Transverse colon (tissue), 4 donors: ENCODE measurements at regions not wholly inside any gene's neighbourhood (a gene's known extent, or its start where the extent isn't known, plus 50 kb on each side); places are given as distances from the start of the nearest gene placed in this dataset.

Experiments used
- DNase-seq: peaks from one replicate; pipeline ENCODE4 v3.0.0-alpha.2; 2019
- H3K27ac ChIP-seq, 4 donors: fragments of 200-600 bp; sonication (generic); 2 replicates each; pipeline ENCODE4 v1.5.1; 2016 to 2018; ENCODE audit warnings: inconsistent platforms in 4 of 4
- H3K27me3 ChIP-seq: fragments of 200-600 bp; sonication (generic); 2 replicates; pipeline ENCODE4 v1.5.1; 2017; ENCODE audit warnings: inconsistent platforms
- H3K36me3 ChIP-seq, 4 donors: fragments of 200-600 bp; sonication (generic); 2 replicates each; pipeline ENCODE4 v1.5.1; 2017 to 2019; ENCODE audit warnings: inconsistent platforms in 4 of 4
- H3K4me1 ChIP-seq, 4 donors: fragments of 200-600 bp; sonication (generic); 2 replicates each; pipeline ENCODE4 v1.5.1; 2017 to 2020; ENCODE audit warnings: inconsistent platforms in 4 of 4
- H3K4me3 ChIP-seq, 4 donors: fragments of 200-600 bp; sonication (generic); 1 replicate in 1 of 4; 2 replicates in 3 of 4; pipeline versions ENCODE4 v1.5.1 to v1.6.1; 2017 to 2019; ENCODE audit warnings: inconsistent platforms in 4 of 4
- H3K9me3 ChIP-seq, 2 donors: fragments of 200-600 bp; sonication (generic); 2 replicates each; pipeline ENCODE4 v1.5.1; 2017 to 2019; ENCODE audit warnings: inconsistent platforms in 2 of 2
- CTCF ChIP-seq, 5 experiments: fragments of 200-600 bp in 3 of 5; fragments of 450-650 bp in 2 of 5; sonication (generic) in 3 of 5; IDR thresholded peaks; 1 replicate in 2 of 5; 2 replicates in 3 of 5; pipeline ENCODE4 v1.5.1; 2016 to 2017; ENCODE audit warnings: antibody characterized with exemption in 5 of 5, inconsistent platforms in 3 of 5, mild to moderate bottlenecking in 2 of 5, moderate library complexity in 1 of 5
- EP300 ChIP-seq: sonication (generic); formaldehyde crosslinking; IDR thresholded peaks from one replicate; pipeline ENCODE4 v1.6.1; 2017; ENCODE audit warnings: antibody characterized with exemption, low read depth
- POLR2A ChIP-seq: fragments of 450-650 bp; IDR thresholded peaks from one replicate; pipeline ENCODE4 v1.6.1; 2016; ENCODE audit warnings: antibody characterized with exemption, mild to moderate bottlenecking, moderate library complexity
- POLR2AphosphoS5 ChIP-seq, 3 donors: sonication (generic); formaldehyde crosslinking; IDR thresholded peaks; one replicate each; pipeline ENCODE4 v1.6.1; 2016; ENCODE audit warnings: antibody characterized with exemption in 3 of 3
- WGBS, 2 donors: methylation state at CpG; one replicate each; pipeline ENCODE4 v1.1.5; 2018; ENCODE audit warnings: low coverage in 1 of 2; 5-methylcytosine and 5-hydroxymethylcytosine counted together
- in situ Hi-C, 4 donors: fragments of 200-750 bp; cut with MboI; loops; one replicate each; pipeline versions ENCODE4 v1.15.0 to v1.15.1; 2017; ENCODE audit warnings: low sequenced_read_pairs in 3 of 4, low pct_ligation_motif_present in 1 of 4, low pct_unique_long_range_greater_than_20kb in 1 of 4
- intact Hi-C: fragments of 100-400 bp; cut with DNase I; formaldehyde crosslinking; loops from one replicate; pipeline ENCODE4 v1.15.1; 2023; ENCODE audit warnings: low total_unique reads

- no peak for DNase-seq
- in situ Hi-C loops: no loop called here
- no peak overlapping the region for H3K27ac ChIP-seq
- TF ChIP-seq POLR2A: no peak
- no peak for TF ChIP-seq POLR2AphosphoS5 (IDR thresholded peaks at IDR 0.05)
- no peak for TF ChIP-seq CTCF (IDR thresholded peaks at IDR 0.05)
- H3K27me3 ChIP-seq: no peaks in the 10 kb centered on the region
- H3K4me1 ChIP-seq: no peaks in the 10 kb centered on the region
- H3K9me3 ChIP-seq: no peaks in the 10 kb centered on the region
- intact Hi-C loops: no loop called here
- no peaks in the 10 kb centered on the region for H3K36me3 ChIP-seq
- 92% methylated on average over 1 of the region's 1 CpG; no CpG with 5 or more reads in 1 of the 2 donors for WGBS, 2 donors
- H3K4me3 ChIP-seq: no peak overlapping the region
These were observed 524.5 kb downstream of the GALC start for GRCh38 chr14:87468531-87468930.

- no peak for DNase-seq
- H3K9me3 ChIP-seq: no peaks in the 10 kb centered on the region
- 78 to 90% methylated on average over 1 of the region's 1 CpG for WGBS, 2 donors
- no peaks in the 10 kb centered on the region for H3K36me3 ChIP-seq
- intact Hi-C loops (no loop called here), in situ Hi-C loops (no loop called here)
- TF ChIP-seq CTCF (IDR thresholded peaks at IDR 0.05): no peak
- TF ChIP-seq POLR2AphosphoS5 (IDR thresholded peaks at IDR 0.05): no peak
- no peak for TF ChIP-seq EP300
- no peak for TF ChIP-seq POLR2A
- H3K4me1 ChIP-seq: no peaks in the 10 kb centered on the region
- no peaks in the 10 kb centered on the region for H3K27me3 ChIP-seq
- H3K4me3 ChIP-seq: no peak overlapping the region
- H3K27ac ChIP-seq: no peak overlapping the region
These were observed 525.4 kb downstream of the GALC start for GRCh38 chr14:87467578-87467977.

- TF ChIP-seq POLR2A (no peak), EP300 (no peak), POLR2AphosphoS5 (IDR thresholded peaks at IDR 0.05) (no peak), CTCF (IDR thresholded peaks at IDR 0.05) (no peak)
- Histone ChIP-seq H3K27me3 (no peaks in the 10 kb centered on the region), H3K4me3 (no peak overlapping the region), H3K36me3 (no peaks in the 10 kb centered on the region), H3K27ac (no peak overlapping the region), H3K4me1 (no peaks in the 10 kb centered on the region), H3K9me3 (no peaks in the 10 kb centered on the region)
- in situ Hi-C loops (no loop called here), intact Hi-C loops (no loop called here)
- no peak for DNase-seq
- 52 to 67% methylated on average over 4 of the region's 4 CpGs for WGBS, 2 donors
These were observed 527.2 kb downstream of the GALC start for GRCh38 chr14:87465770-87466169.

GRCh38 chr14:87461704-87462103 lies 531.3 kb downstream of the GALC start:
- in situ Hi-C loops (no loop called here), intact Hi-C loops (no loop called here)
- no peaks in the 10 kb centered on the region for H3K4me1 ChIP-seq
- 73 to 76% methylated on average over 6 of the region's 6 CpGs for WGBS, 2 donors
- TF ChIP-seq POLR2AphosphoS5 (IDR thresholded peaks at IDR 0.05): no peak
- TF ChIP-seq EP300: no peak
- TF ChIP-seq POLR2A: no peak
- TF ChIP-seq CTCF (IDR thresholded peaks at IDR 0.05): no peak
- no peak for DNase-seq
- no peak overlapping the region for H3K4me3 ChIP-seq
- no peaks in the 10 kb centered on the region for H3K27me3 ChIP-seq
- H3K27ac ChIP-seq: no peak overlapping the region
- no peaks in the 10 kb centered on the region for H3K36me3 ChIP-seq
- peaks cover 0 to 3% of the 10 kb centered on the region in 2 donors for H3K9me3 ChIP-seq
